ENCODE measurements at regions not wholly inside any gene's neighbourhood (a gene's known extent, or its start where the extent isn't known, plus 50 kb on each side); places are given as distances from the start of the nearest gene placed in this dataset.

GRCh38 chr3:194937144-194937543 is 251.5 kb downstream of the FAM43A start:
- TF ChIP-seq CTCF (conservative IDR thresholded peaks at IDR 0.05; ENCODE audit: low read depth in 2 of 2) (no peak), REST (IDR thresholded peaks at IDR 0.05; ENCODE audit: unreplicated experiment) (no peak)

Measured in GM23338 (cell line).